Activated B cell treated with CpG ODN at 0.5 μM for 24 hours (primary cell): ENCODE measurements at regions not wholly inside any gene's neighbourhood (a gene's known extent, or its start where the extent isn't known, plus 50 kb on each side); places are given as distances from the start of the nearest gene placed in this dataset.
"Not testable (repeated sequence)": the region's sequence is repeated elsewhere in the genome, so short reads cannot be mapped to it uniquely, and the experiment has no call there.

ENCODE experiments used
- ATAC-seq: fragments of 200-7000 bp; cut with Tn5 transposase; one replicate; pipeline ENCODE4 v1.10.0; 2021; ENCODE audit warnings: low read depth, mild to moderate bottlenecking, moderate library complexity
- CTCF ChIA-PET: fragments of 350-600 bp; sonication (Branson Sonifier 250); formaldehyde crosslinking; loops from one replicate; lab custom pipeline; 2021; ENCODE audit warnings: antibody characterized with exemption; lab: Charles Lee
- POLR2A ChIA-PET: fragments of 350-600 bp; sonication (Branson Sonifier 250); formaldehyde crosslinking; loops from one replicate; lab custom pipeline; 2021; ENCODE audit warnings: antibody characterized with exemption; lab: Charles Lee
- DNase-seq: peaks from one replicate; pipeline ENCODE4 v3.0.0; 2022
- H3K27ac Mint-ChIP-seq: one replicate; pipeline ENCODE4 v1.8.0; 2020; ENCODE audit warnings: mixed read lengths
- H3K27me3 Mint-ChIP-seq: one replicate; pipeline ENCODE4 v1.8.0; 2021; ENCODE audit warnings: mixed read lengths
- H3K36me3 Mint-ChIP-seq: one replicate; pipeline ENCODE4 v1.8.0; 2021; ENCODE audit warnings: low read depth, mixed read lengths
- H3K4me1 Mint-ChIP-seq: one replicate; pipeline ENCODE4 v1.8.0; 2021; ENCODE audit warnings: mixed read lengths
- H3K4me3 Mint-ChIP-seq: one replicate; pipeline ENCODE4 v1.8.0; 2020; ENCODE audit warnings: mild to moderate bottlenecking, mixed read lengths
- H3K9me3 Mint-ChIP-seq: one replicate; pipeline ENCODE4 v1.8.0; 2020; ENCODE audit warnings: mixed read lengths
- intact Hi-C: fragments of 100-400 bp; cut with micrococcal nuclease; formaldehyde crosslinking; loops from one replicate; pipeline ENCODE4 v1.15.1; 2024
- TF ChIP-seq, protein P1 (sequence below): fragments of 200-600 bp; IDR thresholded peaks from one replicate; pipeline ENCODE4 v1.8.0; 2022; ENCODE audit warnings: antibody characterized with exemption, mild to moderate bottlenecking

- Mint-ChIP-seq H3K36me3 (no peaks in the 10 kb centered on the region), H3K27me3 (peaks cover under 1% of the 10 kb centered on the region), H3K4me3 (no peak overlapping the region), H3K27ac (no peak overlapping the region), H3K4me1 (no peaks in the 10 kb centered on the region), H3K9me3 (peaks cover under 1% of the 10 kb centered on the region)
- intact Hi-C loops = no loop called here
- ChIA-PET CTCF (no interaction called here), POLR2A (no interaction called here)
- DNase-seq (no peak), ATAC-seq (no peak)
- TF ChIP-seq, protein P1, sequence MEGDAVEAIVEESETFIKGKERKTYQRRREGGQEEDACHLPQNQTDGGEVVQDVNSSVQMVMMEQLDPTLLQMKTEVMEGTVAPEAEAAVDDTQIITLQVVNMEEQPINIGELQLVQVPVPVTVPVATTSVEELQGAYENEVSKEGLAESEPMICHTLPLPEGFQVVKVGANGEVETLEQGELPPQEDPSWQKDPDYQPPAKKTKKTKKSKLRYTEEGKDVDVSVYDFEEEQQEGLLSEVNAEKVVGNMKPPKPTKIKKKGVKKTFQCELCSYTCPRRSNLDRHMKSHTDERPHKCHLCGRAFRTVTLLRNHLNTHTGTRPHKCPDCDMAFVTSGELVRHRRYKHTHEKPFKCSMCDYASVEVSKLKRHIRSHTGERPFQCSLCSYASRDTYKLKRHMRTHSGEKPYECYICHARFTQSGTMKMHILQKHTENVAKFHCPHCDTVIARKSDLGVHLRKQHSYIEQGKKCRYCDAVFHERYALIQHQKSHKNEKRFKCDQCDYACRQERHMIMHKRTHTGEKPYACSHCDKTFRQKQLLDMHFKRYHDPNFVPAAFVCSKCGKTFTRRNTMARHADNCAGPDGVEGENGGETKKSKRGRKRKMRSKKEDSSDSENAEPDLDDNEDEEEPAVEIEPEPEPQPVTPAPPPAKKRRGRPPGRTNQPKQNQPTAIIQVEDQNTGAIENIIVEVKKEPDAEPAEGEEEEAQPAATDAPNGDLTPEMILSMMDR = no peak
Measured at GRCh38 chr6:47420394-47421371, 56.9 kb upstream of the CD2AP start.

GRCh38 chr6:47423079-47423478 lies 54.5 kb upstream of the CD2AP start:
- Mint-ChIP-seq H3K9me3 (peaks cover 8% of the 10 kb centered on the region), H3K4me1 (no peaks in the 10 kb centered on the region), H3K27ac (no peak overlapping the region), H3K27me3 (peaks cover 2% of the 10 kb centered on the region), H3K4me3 (no peak overlapping the region), H3K36me3 (no peaks in the 10 kb centered on the region)
- POLR2A ChIA-PET = interaction anchor here (0.5 kb wide), 1 partner anchor 106 kb away, joined by 5 read pairs; no protein-coding TSS in a partner anchor
- ATAC-seq (no peak), DNase-seq (no peak)
- intact Hi-C loops = no loop called here
- TF ChIP-seq, protein P1 = no peak
- CTCF ChIA-PET = no interaction called here

- TF ChIP-seq, protein P1 = no peak
- peaks cover 2% of the 10 kb centered on the region for H3K27me3 Mint-ChIP-seq
- H3K4me3 Mint-ChIP-seq = no peak overlapping the region
- intact Hi-C loops = no loop called here
- POLR2A ChIA-PET = interaction anchor here (1.0 kb wide), 1 partner anchor 53 kb away, joined by 3 read pairs; the partner anchor contains the start of gene CD2AP
- ATAC-seq = no peak
- H3K4me1 Mint-ChIP-seq = no peaks in the 10 kb centered on the region
- no peak for DNase-seq
- H3K36me3 Mint-ChIP-seq = no peaks in the 10 kb centered on the region
- CTCF ChIA-PET = no interaction called here
- peaks cover 13% of the 10 kb centered on the region for H3K9me3 Mint-ChIP-seq
- H3K27ac Mint-ChIP-seq = no peak overlapping the region
Measured at GRCh38 chr6:47424436-47424836, 53.2 kb upstream of the CD2AP start.

GRCh38 chr6:47425724-47426123 lies 51.9 kb upstream of the CD2AP start:
- intact Hi-C loops, CTCF ChIA-PET, POLR2A ChIA-PET: not testable (repeated sequence)

DNA sequence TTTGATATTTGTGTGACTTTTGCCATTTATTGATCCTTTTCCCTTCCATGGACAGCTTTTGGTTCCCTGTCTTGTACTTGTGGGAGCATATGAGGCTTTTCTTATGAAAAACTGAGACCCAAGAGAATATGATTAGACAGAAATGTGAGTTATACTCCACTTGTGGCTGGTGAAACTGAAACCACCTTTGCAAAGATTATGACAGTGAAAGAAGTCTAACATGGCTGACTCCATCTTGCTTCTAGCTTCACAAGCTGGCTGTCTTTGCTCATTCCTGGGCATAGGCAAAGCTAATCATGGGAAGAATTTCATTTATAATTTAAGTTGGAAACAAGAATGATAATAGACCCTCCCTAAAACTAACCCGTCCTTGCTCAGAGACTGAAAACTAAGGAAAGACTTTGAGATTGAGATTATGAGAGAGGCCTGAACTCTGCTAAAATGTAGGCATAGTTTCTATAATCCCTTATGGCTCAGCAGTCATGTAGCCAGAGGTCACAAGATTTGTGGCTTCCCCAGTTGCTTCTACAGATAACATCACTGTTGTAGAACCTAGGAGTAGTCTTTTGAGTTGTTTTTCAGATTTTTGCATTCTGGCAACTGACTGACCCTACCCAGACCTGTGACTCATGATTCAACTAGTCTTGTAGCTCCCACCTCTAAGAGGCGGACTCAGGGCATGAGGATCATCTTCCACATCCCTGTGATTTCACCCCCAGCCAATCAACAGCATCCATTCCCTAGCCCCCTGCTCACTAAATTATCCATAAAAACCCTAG lies 50.9 kb upstream of the CD2AP start:
- Mint-ChIP-seq H3K9me3 (peaks cover 23% of the 10 kb centered on the region), H3K4me3 (no peak overlapping the region), H3K36me3 (no peaks in the 10 kb centered on the region), H3K27ac (no peak overlapping the region), H3K4me1 (no peaks in the 10 kb centered on the region), H3K27me3 (peaks cover 2% of the 10 kb centered on the region)
- intact Hi-C loops = no loop called here
- ATAC-seq = no peak
- ChIA-PET POLR2A (no interaction called here), CTCF (no interaction called here)
- TF ChIP-seq, protein P1 = no peak
- DNase-seq = no peak

More at GRCh38 chr6:47425724-47426123, 51.9 kb upstream of the CD2AP start:
- H3K4me1 Mint-ChIP-seq, ATAC-seq, H3K27ac Mint-ChIP-seq, DNase-seq, H3K36me3 Mint-ChIP-seq, H3K4me3 Mint-ChIP-seq, H3K27me3 Mint-ChIP-seq: not testable (repeated sequence)
- H3K9me3 Mint-ChIP-seq = peaks cover 15% of the 10 kb centered on the region
